ENCODE measurements at regions not wholly inside any gene's neighbourhood (a gene's known extent, or its start where the extent isn't known, plus 50 kb on each side); places are given as distances from the start of the nearest gene placed in this dataset.

- Histone ChIP-seq H4K20me1 (ENCODE audit: insufficient read depth) (no peaks in the 10 kb centered on the region), H3K4me3 (IDR thresholded peaks at IDR 0.05; ENCODE audit: insufficient read depth, low read depth, low read length) (no peak overlapping the region), H2AFZ (ENCODE audit: low read depth) (no peak overlapping the region)
Measured at GRCh38 chr10:36573246-36573645, 552.2 kb upstream of the ANKRD30A start.

GRCh38 chr10:36564433-36564832 lies 561.0 kb upstream of the ANKRD30A start:
- Histone ChIP-seq H3K27ac (no peak overlapping the region), H3K4me3 (IDR thresholded peaks at IDR 0.05; ENCODE audit: insufficient read depth, low read depth, low read length) (no peak overlapping the region), H3K27me3 (ENCODE audit: insufficient read depth, low read depth) (no peaks in the 10 kb centered on the region), H4K20me1 (ENCODE audit: insufficient read depth) (no peaks in the 10 kb centered on the region), H2AFZ (ENCODE audit: low read depth) (no peak overlapping the region), H3K9ac (no peak overlapping the region), H3K4me2 (no peak overlapping the region), H3K4me1 (ENCODE audit: low read depth, poor library complexity, severe bottlenecking) (no peaks in the 10 kb centered on the region), H3K36me3 (ENCODE audit: insufficient read depth) (no peaks in the 10 kb centered on the region), H3K79me2 (ENCODE audit: insufficient read depth, low read depth) (no peaks in the 10 kb centered on the region)
- no peak for TF ChIP-seq CTCF (conservative IDR thresholded peaks at IDR 0.05; ENCODE audit: low read depth, low read length)

More at GRCh38 chr10:36573246-36573645, 552.2 kb upstream of the ANKRD30A start:
- Histone ChIP-seq H3K27me3 (ENCODE audit: insufficient read depth, low read depth) (no peaks in the 10 kb centered on the region), H3K36me3 (ENCODE audit: insufficient read depth) (no peaks in the 10 kb centered on the region), H3K9ac (no peak overlapping the region), H3K27ac (no peak overlapping the region), H3K79me2 (ENCODE audit: insufficient read depth, low read depth) (no peaks in the 10 kb centered on the region), H3K4me2 (no peak overlapping the region), H3K4me1 (ENCODE audit: low read depth, poor library complexity, severe bottlenecking) (no peaks in the 10 kb centered on the region)
- no peak for TF ChIP-seq CTCF (conservative IDR thresholded peaks at IDR 0.05; ENCODE audit: low read depth, low read length)

GRCh38 chr10:36559412-36560400 lies 565.7 kb upstream of the ANKRD30A start:
- Histone ChIP-seq H3K4me1 (ENCODE audit: low read depth, poor library complexity, severe bottlenecking) (no peaks in the 10 kb centered on the region), H3K27ac (no peak overlapping the region), H3K36me3 (ENCODE audit: insufficient read depth) (no peaks in the 10 kb centered on the region), H3K9ac (no peak overlapping the region), H3K4me2 (no peak overlapping the region), H3K79me2 (ENCODE audit: insufficient read depth, low read depth) (no peaks in the 10 kb centered on the region), H2AFZ (ENCODE audit: low read depth) (no peak overlapping the region), H3K4me3 (IDR thresholded peaks at IDR 0.05; ENCODE audit: insufficient read depth, low read depth, low read length) (no peak overlapping the region), H4K20me1 (ENCODE audit: insufficient read depth) (no peaks in the 10 kb centered on the region), H3K27me3 (ENCODE audit: insufficient read depth, low read depth) (no peaks in the 10 kb centered on the region)
- no peak for TF ChIP-seq CTCF (conservative IDR thresholded peaks at IDR 0.05; ENCODE audit: low read depth, low read length)

- Histone ChIP-seq H3K27me3 (ENCODE audit: insufficient read depth, low read depth) (no peaks in the 10 kb centered on the region), H2AFZ (ENCODE audit: low read depth) (no peak overlapping the region), H3K4me1 (ENCODE audit: low read depth, poor library complexity, severe bottlenecking) (no peaks in the 10 kb centered on the region), H3K36me3 (ENCODE audit: insufficient read depth) (no peaks in the 10 kb centered on the region), H3K4me2 (no peak overlapping the region), H3K9ac (no peak overlapping the region), H3K27ac (no peak overlapping the region), H4K20me1 (ENCODE audit: insufficient read depth) (no peaks in the 10 kb centered on the region), H3K4me3 (IDR thresholded peaks at IDR 0.05; ENCODE audit: insufficient read depth, low read depth, low read length) (no peak overlapping the region), H3K79me2 (ENCODE audit: insufficient read depth, low read depth) (no peaks in the 10 kb centered on the region)
- TF ChIP-seq CTCF (conservative IDR thresholded peaks at IDR 0.05; ENCODE audit: low read depth, low read length) = no peak
Measured at GRCh38 chr10:36556468-36556867, 568.9 kb upstream of the ANKRD30A start.

Data from KMS-11 (cell line).